Breast epithelium (tissue), 3 donors: ENCODE measurements at regions not wholly inside any gene's neighbourhood (a gene's known extent, or its start where the extent isn't known, plus 50 kb on each side); places are given as distances from the start of the nearest gene placed in this dataset.

Experiments
- POLR2A ChIP-seq: fragments of 450-650 bp; IDR thresholded peaks from one replicate; pipeline ENCODE4 v1.6.1; 2016; ENCODE audit warnings: antibody characterized with exemption, mild to moderate bottlenecking, moderate library complexity
- POLR2AphosphoS5 ChIP-seq, 3 donors: sonication (generic); formaldehyde crosslinking; IDR thresholded peaks; one replicate each; pipeline ENCODE4 v1.6.1; 2017; ENCODE audit warnings: antibody characterized with exemption in 3 of 3
- TF ChIP-seq, protein P1 (sequence below), 3 donors: fragments of 450-650 bp; IDR thresholded peaks; one replicate each; pipeline ENCODE4 v1.5.1; 2016 to 2017; ENCODE audit warnings: antibody characterized with exemption in 3 of 3, mild to moderate bottlenecking in 3 of 3, moderate library complexity in 3 of 3

DNA sequence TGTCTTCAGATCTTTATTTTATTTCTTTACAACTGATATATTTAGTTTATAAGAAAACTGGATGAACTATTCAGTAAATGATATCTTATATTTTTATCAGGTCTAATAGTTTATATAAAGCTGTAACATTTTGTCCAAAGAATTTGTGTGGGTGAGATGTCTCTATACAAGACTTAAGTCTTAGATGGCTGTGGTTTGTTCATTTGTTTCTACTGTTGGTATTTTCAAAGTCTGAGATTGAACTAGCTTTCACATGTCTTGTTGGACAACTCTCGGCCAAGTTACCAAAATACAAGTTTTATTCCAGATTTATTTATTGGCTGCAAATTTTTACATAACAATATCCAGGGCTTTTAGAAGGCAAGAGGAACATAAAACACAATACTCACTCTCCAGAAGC lies 286.0 kb downstream of the NR2F1-AS1 start:
- TF ChIP-seq POLR2A = no peak
- TF ChIP-seq, protein P1, sequence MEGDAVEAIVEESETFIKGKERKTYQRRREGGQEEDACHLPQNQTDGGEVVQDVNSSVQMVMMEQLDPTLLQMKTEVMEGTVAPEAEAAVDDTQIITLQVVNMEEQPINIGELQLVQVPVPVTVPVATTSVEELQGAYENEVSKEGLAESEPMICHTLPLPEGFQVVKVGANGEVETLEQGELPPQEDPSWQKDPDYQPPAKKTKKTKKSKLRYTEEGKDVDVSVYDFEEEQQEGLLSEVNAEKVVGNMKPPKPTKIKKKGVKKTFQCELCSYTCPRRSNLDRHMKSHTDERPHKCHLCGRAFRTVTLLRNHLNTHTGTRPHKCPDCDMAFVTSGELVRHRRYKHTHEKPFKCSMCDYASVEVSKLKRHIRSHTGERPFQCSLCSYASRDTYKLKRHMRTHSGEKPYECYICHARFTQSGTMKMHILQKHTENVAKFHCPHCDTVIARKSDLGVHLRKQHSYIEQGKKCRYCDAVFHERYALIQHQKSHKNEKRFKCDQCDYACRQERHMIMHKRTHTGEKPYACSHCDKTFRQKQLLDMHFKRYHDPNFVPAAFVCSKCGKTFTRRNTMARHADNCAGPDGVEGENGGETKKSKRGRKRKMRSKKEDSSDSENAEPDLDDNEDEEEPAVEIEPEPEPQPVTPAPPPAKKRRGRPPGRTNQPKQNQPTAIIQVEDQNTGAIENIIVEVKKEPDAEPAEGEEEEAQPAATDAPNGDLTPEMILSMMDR (IDR thresholded peaks at IDR 0.05) = no peak
- TF ChIP-seq POLR2AphosphoS5 (IDR thresholded peaks at IDR 0.05) = no peak
